BJ (cell line): ENCODE measurements at regions not wholly inside any gene's neighbourhood (a gene's known extent, or its start where the extent isn't known, plus 50 kb on each side); places are given as distances from the start of the nearest gene placed in this dataset.

Experiments used
- CTCF ChIA-PET: fragments of 350-600 bp; formaldehyde crosslinking; extraction: SDS; loops from one replicate; lab custom pipeline; 2021; ENCODE audit warnings: antibody characterized with exemption, inconsistent platforms; lab: Yijun Ruan, JAX
- POLR2A ChIA-PET: fragments of 300-600 bp; sonication (Branson Sonifier 250); formaldehyde crosslinking; extraction: SDS; loops from one replicate; lab custom pipeline; 2021; ENCODE audit warnings: antibody characterized with exemption; lab: Charles Lee
- DNase-seq: peaks from one replicate; pipeline ENCODE4 v3.0.0-alpha.2; 2011; ENCODE audit warnings: low read depth
- H3K27me3 ChIP-seq: 2 replicates; pipeline ENCODE4 v1.6.0; 2011; ENCODE audit warnings: low read length; ENCODE audit not compliant: control insufficient read depth, insufficient read depth
- H3K36me3 ChIP-seq: 2 replicates; pipeline ENCODE4 v1.5.1; 2011; ENCODE audit warnings: low read length; ENCODE audit not compliant: control insufficient read depth, insufficient read depth
- H3K4me3 ChIP-seq: 2 replicates; pipeline ENCODE4 v1.5.1; 2011; ENCODE audit warnings: low read depth, mild to moderate bottlenecking, control low read depth, low read length
- TF ChIP-seq, protein P1 (sequence below): IDR thresholded peaks from 2 replicates; pipeline ENCODE4 v1.5.1; 2011; ENCODE audit warnings: low read depth, mild to moderate bottlenecking, control low read depth, inconsistent platforms, low read length, moderate library complexity; ENCODE audit not compliant: insufficient read depth

DNA sequence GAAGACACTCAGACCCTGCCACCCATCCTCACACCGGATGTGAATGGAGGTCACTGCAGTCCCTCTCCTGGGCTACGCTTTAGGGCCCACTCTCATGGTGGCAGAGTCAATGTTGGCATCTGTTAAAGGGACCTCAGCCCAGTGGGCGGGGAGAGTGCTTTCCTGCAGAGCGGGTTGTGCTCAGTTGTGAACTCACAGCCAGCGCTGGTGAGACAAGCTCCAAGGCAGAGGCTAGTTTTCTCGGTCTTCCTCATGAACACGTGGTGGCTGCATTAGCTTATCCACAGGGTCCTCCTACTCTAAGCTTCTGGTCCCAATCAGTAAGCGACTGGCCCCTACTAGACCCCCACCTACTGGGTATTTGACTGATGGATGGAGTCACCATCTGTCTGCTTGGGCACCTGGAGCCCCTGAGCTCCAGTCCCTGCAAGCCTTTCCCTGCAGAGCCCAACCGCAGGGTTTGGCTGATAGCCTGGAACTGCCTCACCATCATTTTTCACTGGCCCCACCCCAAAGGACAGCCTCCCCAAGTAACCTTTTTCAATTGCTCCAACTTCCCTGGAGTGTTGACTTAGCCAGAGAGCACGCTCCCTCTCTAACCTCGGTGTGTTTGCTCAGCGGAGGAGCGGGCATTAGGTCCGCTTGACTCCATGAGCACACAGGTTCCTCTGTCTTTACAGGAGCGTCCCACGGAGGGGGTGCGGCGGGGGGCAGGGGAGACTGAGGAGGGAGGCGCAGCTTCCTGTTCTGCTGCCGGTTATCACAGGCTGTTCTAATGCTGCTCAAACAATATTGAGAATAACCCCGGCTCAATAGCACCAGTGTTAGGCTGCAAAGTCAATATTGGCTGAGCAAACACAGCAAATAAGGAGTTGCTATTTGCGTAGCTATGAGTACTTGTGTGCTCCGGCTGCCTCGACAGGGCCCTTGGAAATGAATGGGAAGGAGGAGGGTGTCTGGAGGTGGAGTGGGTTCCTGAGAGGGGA lies 141.7 kb downstream of the RPLP1 start:
- ChIA-PET POLR2A (no interaction called here), CTCF (no interaction called here)
- peaks cover 3% of the 10 kb centered on the region for H3K27me3 ChIP-seq
- no peak overlapping the region for H3K4me3 ChIP-seq
- H3K36me3 ChIP-seq = no peaks in the 10 kb centered on the region
- no peak for DNase-seq
- TF ChIP-seq, protein P1, sequence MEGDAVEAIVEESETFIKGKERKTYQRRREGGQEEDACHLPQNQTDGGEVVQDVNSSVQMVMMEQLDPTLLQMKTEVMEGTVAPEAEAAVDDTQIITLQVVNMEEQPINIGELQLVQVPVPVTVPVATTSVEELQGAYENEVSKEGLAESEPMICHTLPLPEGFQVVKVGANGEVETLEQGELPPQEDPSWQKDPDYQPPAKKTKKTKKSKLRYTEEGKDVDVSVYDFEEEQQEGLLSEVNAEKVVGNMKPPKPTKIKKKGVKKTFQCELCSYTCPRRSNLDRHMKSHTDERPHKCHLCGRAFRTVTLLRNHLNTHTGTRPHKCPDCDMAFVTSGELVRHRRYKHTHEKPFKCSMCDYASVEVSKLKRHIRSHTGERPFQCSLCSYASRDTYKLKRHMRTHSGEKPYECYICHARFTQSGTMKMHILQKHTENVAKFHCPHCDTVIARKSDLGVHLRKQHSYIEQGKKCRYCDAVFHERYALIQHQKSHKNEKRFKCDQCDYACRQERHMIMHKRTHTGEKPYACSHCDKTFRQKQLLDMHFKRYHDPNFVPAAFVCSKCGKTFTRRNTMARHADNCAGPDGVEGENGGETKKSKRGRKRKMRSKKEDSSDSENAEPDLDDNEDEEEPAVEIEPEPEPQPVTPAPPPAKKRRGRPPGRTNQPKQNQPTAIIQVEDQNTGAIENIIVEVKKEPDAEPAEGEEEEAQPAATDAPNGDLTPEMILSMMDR = no peak

- DNase-seq = no peak
- Histone ChIP-seq H3K4me3 (no peak overlapping the region), H3K27me3 (peaks cover 7% of the 10 kb centered on the region), H3K36me3 (no peaks in the 10 kb centered on the region)
- ChIA-PET CTCF (no interaction called here), POLR2A (no interaction called here)
- TF ChIP-seq, protein P1 = no peak
Measured at GRCh38 chr15:69595009-69595791, 142.6 kb downstream of the RPLP1 start.

DNA sequence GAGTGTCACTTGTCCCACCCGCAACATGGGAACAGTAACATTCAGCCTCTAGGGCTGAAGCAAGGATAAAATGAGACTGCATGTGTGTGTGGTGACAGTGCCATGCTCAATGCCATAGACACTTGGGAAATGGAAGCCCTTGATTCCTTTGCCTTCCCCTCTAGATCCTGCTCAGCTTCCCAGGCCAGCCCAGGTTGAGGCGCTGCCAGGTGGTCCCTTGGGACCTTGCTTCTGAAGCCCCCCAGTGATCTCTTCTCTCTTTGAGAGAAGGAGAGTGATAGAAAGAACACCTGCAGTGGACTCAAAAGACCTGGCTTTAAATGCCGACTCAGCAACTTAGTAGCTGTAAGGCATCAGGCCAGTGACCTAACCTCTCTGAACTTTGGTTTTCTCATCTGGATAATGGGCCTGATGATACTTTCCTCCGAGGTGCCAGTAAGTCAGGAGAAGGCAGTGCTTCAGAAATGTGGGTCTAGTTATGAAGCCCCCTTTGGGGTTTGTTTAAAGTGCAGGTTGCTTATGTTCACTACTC lies 144.5 kb downstream of the RPLP1 start:
- Histone ChIP-seq H3K4me3 (no peak overlapping the region), H3K36me3 (no peaks in the 10 kb centered on the region), H3K27me3 (peaks cover 9% of the 10 kb centered on the region)
- DNase-seq = no peak
- CTCF ChIA-PET = no interaction called here
- TF ChIP-seq, protein P1 = no peak
- POLR2A ChIA-PET = no interaction called here

DNA sequence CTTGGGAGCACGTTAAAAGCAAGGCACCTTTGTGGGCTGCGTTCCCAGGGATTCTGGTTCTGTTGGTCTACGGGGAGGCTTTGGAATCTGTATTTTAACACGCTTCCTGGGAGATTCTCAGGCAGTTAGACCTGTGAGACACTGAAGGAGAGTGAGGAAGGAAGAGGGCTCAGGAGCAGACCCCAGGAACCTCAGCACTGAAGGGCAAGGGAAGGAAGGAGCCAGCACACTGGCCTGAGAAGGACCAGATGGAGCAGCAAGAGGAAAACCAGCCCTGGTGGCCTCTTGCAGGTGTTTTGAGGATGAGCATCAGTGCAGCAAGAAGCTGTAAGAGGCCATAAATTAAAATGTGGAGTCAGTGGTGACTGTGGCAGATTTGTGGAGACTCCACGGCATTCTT lies 146.7 kb downstream of the RPLP1 start:
- POLR2A ChIA-PET = no interaction called here
- DNase-seq = no peak
- TF ChIP-seq, protein P1 = no peak
- Histone ChIP-seq H3K4me3 (no peak overlapping the region), H3K27me3 (peaks cover 14% of the 10 kb centered on the region), H3K36me3 (no peaks in the 10 kb centered on the region)
- CTCF ChIA-PET = interaction anchor here (1.0 kb wide), 1 partner anchor 17 kb away, joined by 3 read pairs; no protein-coding TSS in a partner anchor
